SKM-1 treated with dmso at 0.1 percent for 144 hours (cell line): ENCODE measurements at regions not wholly inside any gene's neighbourhood (a gene's known extent, or its start where the extent isn't known, plus 50 kb on each side); places are given as distances from the start of the nearest gene placed in this dataset.
"Not testable (repeated sequence)": the region's sequence is repeated elsewhere in the genome, so short reads cannot be mapped to it uniquely, and the experiment has no call there.

Experiments
- DNase-seq: peaks from one replicate; lab custom pipeline; 2025; ENCODE audit not compliant: unreplicated experiment; lab: John Stamatoyannopoulos, UW

GRCh38 chr7:126016722-126017121 is 1087.1 kb upstream of the POT1 start:
- DNase-seq = no peak

- no peak for DNase-seq
Measured at GRCh38 chr7:126005064-126005463, 1075.4 kb upstream of the POT1 start.

DNA sequence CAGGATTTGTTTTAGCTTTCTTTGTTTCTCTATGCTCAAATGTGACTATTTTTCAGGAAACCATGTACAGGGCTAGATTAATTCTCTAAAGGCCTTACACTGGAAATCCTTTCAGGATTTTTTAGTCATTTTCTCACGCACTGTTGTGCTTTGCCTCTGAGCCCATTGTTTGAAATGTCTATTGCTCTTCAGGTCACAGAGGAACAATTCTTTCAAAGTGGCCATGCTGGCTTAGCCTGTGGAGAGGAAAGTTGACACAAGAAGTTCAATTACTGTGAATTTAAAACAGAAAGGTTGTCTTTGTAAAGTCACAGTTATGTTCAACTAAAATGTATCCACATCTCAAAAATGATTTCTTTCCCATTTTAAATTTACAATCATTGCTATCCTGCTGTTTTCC is 1071.7 kb upstream of the POT1 start:
- DNase-seq = no peak

GRCh38 chr7:125984795-125985194 is 1055.2 kb upstream of the POT1 start:
- DNase-seq = no peak

- no peak for DNase-seq
Measured at GRCh38 chr7:125971656-125972055, 1042.0 kb upstream of the POT1 start.

DNA sequence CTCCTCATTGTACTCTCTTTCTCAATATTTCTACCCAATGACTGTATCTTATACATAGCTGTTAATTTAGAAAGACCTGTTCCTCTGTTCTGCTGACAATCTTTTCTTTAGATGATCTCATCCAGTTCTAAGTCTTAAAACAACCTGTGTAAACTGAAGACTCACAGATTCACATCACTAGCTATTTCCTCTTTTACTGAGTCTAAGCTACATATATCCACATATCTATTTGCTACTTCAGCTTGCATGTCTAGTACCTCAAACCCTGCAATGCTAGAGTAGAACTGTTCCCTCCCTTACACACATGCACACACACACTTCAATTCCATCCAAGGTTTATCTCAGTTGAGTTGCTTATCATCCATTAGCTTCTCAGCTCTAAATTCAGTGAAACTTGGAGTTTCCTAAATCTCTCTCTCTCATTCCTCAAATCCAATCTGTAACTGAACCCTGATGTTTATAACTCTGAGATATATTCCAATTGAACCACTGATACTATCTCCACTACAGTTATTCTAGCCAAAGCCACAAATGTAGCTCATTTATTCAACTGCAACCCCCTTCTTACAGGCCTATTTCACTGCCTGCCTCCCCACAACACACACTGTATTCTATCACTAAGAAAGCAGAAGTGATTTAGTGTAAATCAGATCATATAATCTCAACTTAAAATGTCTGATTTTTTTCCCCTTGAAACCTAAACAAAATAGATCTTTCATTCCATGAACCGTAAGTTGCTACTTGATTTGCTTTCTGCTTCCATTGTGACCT is 1036.8 kb upstream of the POT1 start:
- DNase-seq = no peak

- no peak for DNase-seq
Measured at GRCh38 chr7:125934955-125935354, 1005.3 kb upstream of the POT1 start.

DNA sequence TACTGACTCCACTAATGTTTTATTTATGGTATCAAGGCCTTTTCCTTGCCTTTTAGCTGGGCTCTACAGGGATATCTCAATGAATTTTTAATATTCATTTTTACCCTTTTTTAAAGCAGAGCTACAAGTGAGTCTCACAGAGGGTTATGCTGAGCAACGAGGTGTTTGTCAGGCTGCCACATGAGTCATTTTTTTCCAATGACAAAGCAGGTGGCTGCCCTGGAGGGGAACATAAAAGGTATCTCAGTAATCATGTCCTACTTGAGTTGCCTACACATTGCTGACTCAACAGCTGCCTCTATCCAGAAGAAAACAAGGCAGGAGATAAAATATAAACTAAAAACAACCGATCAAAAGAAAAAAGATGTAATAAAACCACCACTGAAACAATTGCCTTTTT is 1004.9 kb upstream of the POT1 start:
- DNase-seq = no peak

- no peak for DNase-seq
Measured at GRCh38 chr7:125930848-125931247, 1001.2 kb upstream of the POT1 start.

- DNase-seq = no peak
Measured at GRCh38 chr7:125927556-125927955, 997.9 kb upstream of the POT1 start.

GRCh38 chr7:125926621-125927020 is 997.0 kb upstream of the POT1 start:
- DNase-seq = no peak

- no peak for DNase-seq
Measured at GRCh38 chr7:125924037-125924436, 994.4 kb upstream of the POT1 start.

GRCh38 chr7:125915381-125915948 is 985.8 kb upstream of the POT1 start:
- not testable (repeated sequence) for DNase-seq

GRCh38 chr7:125908711-125909110 is 979.1 kb upstream of the POT1 start:
- DNase-seq = no peak

GRCh38 chr7:125899577-125899976 is 970.0 kb upstream of the POT1 start:
- no peak for DNase-seq

DNA sequence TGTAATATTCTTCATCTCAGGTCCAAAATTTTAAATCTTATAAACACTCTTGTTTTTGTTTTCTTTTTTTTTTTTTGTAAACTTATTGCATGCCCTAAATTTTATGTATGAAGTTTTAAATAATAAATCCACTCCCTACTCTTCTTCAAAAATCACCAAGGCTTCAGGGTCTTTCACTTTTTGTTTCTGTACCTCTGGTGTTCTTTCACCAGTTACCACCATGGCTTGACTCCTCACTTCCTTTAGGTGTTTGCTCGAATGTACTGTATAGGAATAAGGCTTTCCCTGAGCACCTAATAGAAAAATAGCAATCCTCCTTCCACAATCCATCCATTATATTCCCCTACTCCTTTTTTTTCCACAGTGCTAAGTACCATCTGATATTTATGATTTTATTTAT is 962.8 kb upstream of the POT1 start:
- DNase-seq = no peak

- no peak for DNase-seq
Measured at GRCh38 chr7:125878988-125879387, 949.4 kb upstream of the POT1 start.

GRCh38 chr7:125878235-125878956 is 948.8 kb upstream of the POT1 start:
- DNase-seq = no peak

GRCh38 chr7:125877246-125877645 is 947.6 kb upstream of the POT1 start:
- no peak for DNase-seq

GRCh38 chr7:125876431-125876830 is 946.8 kb upstream of the POT1 start:
- no peak for DNase-seq

GRCh38 chr7:125871431-125871830 is 941.8 kb upstream of the POT1 start:
- no peak for DNase-seq

DNA sequence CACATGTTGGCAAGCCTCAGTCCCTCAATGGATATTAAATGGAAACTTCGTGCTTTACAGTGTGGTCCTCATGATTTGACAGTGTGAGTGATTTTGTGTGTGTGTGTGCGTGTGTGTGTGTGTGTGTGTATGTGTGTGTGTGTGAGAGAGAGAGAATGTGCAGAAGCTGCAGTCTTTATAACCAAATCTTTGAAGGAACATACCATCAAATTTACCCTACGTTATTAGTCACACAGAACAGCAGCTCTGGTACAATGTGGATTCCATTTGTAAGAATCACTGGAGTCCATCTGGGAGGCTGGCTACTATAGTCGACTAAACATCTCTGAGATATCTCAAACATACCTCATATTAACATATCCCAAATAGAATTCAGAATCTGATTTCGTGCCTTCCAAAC is 928.0 kb upstream of the POT1 start:
- DNase-seq = no peak
